ENCODE measurements at regions not wholly inside any gene's neighbourhood (a gene's known extent, or its start where the extent isn't known, plus 50 kb on each side); places are given as distances from the start of the nearest gene placed in this dataset.

DNA sequence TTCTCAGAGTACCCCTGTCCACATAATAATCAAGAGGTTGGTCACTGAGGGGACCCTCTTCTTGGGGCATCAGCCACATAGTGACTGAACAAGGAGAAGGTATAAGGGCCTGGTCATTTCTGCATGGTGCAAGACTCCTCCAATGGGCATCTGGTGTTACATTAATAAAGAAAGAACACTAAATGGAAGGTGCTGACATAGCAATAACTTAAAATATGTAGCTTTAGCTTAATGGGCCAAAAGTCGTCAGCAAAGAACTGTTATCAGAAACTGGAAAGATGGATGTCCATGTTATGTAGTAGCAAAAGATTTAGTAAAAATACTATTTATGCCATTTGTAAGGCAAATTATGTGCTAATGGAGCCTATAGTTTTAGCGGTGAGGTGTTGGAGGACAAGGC lies 916.5 kb upstream of the SOX11 start:
- TF ChIP-seq, protein P1, sequence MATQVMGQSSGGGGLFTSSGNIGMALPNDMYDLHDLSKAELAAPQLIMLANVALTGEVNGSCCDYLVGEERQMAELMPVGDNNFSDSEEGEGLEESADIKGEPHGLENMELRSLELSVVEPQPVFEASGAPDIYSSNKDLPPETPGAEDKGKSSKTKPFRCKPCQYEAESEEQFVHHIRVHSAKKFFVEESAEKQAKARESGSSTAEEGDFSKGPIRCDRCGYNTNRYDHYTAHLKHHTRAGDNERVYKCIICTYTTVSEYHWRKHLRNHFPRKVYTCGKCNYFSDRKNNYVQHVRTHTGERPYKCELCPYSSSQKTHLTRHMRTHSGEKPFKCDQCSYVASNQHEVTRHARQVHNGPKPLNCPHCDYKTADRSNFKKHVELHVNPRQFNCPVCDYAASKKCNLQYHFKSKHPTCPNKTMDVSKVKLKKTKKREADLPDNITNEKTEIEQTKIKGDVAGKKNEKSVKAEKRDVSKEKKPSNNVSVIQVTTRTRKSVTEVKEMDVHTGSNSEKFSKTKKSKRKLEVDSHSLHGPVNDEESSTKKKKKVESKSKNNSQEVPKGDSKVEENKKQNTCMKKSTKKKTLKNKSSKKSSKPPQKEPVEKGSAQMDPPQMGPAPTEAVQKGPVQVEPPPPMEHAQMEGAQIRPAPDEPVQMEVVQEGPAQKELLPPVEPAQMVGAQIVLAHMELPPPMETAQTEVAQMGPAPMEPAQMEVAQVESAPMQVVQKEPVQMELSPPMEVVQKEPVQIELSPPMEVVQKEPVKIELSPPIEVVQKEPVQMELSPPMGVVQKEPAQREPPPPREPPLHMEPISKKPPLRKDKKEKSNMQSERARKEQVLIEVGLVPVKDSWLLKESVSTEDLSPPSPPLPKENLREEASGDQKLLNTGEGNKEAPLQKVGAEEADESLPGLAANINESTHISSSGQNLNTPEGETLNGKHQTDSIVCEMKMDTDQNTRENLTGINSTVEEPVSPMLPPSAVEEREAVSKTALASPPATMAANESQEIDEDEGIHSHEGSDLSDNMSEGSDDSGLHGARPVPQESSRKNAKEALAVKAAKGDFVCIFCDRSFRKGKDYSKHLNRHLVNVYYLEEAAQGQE (IDR thresholded peaks at IDR 0.05; ENCODE audit: insufficient read depth in 1 of 2, low read depth in 2 of 2, low read length in 2 of 2), result no peak
- no peak for TF ChIP-seq POLR2AphosphoS5 (IDR thresholded peaks at IDR 0.05; ENCODE audit: low read depth, low read length)
